Small intestine (tissue), 7 donors: ENCODE measurements at regions not wholly inside any gene's neighbourhood (a gene's known extent, or its start where the extent isn't known, plus 50 kb on each side); places are given as distances from the start of the nearest gene placed in this dataset.
"Not testable (repeated sequence)": the region's sequence is repeated elsewhere in the genome, so short reads cannot be mapped to it uniquely, and the experiment has no call there.

Experiments used
- DNase-seq, 2 donors: peaks; one replicate each; pipeline versions ENCODE4 v3.0.0 to v3.0.0-alpha.2; 2013
- FAIRE-seq: peaks from 2 replicates; lab custom pipeline; 2012; peaks lifted over from hg19 to GRCh38; lab: Jason Lieb, UNC
- H3K27ac ChIP-seq, 3 donors: one replicate each; pipeline ENCODE4 v1.5.1; 2013; ENCODE audit warnings: low read length in 2 of 3, mild to moderate bottlenecking in 2 of 3, control low read depth in 1 of 3, inconsistent platforms in 1 of 3, low read depth in 1 of 3, moderate library complexity in 1 of 3
- H3K27me3 ChIP-seq, 3 donors: one replicate each; pipeline ENCODE4 v1.6.1; 2013; ENCODE audit warnings: low read length in 3 of 3, inconsistent platforms in 1 of 3; ENCODE audit not compliant: control insufficient read depth in 3 of 3, insufficient read depth in 3 of 3
- H3K36me3 ChIP-seq, 3 donors: one replicate each; pipeline ENCODE4 v1.6.1; 2013; ENCODE audit warnings: low read length in 3 of 3, inconsistent platforms in 1 of 3, low read depth in 1 of 3, mild to moderate bottlenecking in 1 of 3, moderate library complexity in 1 of 3; ENCODE audit not compliant: control insufficient read depth in 3 of 3, insufficient read depth in 2 of 3
- H3K4me1 ChIP-seq, 3 donors: one replicate each; pipeline ENCODE4 v1.6.1; 2013; ENCODE audit warnings: low read length in 2 of 3, inconsistent platforms in 1 of 3, low read depth in 1 of 3, mild to moderate bottlenecking in 1 of 3, moderate library complexity in 1 of 3; ENCODE audit not compliant: control insufficient read depth in 3 of 3, insufficient read depth in 2 of 3
- H3K4me3 ChIP-seq, 3 donors: one replicate each; pipeline ENCODE4 v1.5.1; 2013; ENCODE audit warnings: low read length in 3 of 3, control low read depth in 1 of 3, inconsistent platforms in 1 of 3, low read depth in 1 of 3, mild to moderate bottlenecking in 1 of 3, moderate library complexity in 1 of 3
- H3K9me3 ChIP-seq, 2 donors: one replicate each; pipeline ENCODE4 v1.6.1; 2013; ENCODE audit warnings: low read depth in 1 of 2, low read length in 1 of 2; ENCODE audit not compliant: control insufficient read depth in 2 of 2, insufficient read depth in 1 of 2
- WGBS, 3 donors: extraction: QIAGEN DNeasy Blood & Tissue Kit; methylation state at CpG; one replicate each; pipeline ENCODE4 v1.1.7; 2013; 5-methylcytosine and 5-hydroxymethylcytosine counted together
- donor health status: healthy with polysubstance abuse.
- donor health status: control.
- donor health status: control.
- donor health status: Bipolar disorder and iron deficiency.
- donor health status: healthy.

- Histone ChIP-seq H3K27ac (no peak overlapping the region), H3K27me3 (peaks cover 0 to 1% (median 0%) of the 10 kb centered on the region in 3 donors), H3K4me3 (no peak overlapping the region), H3K4me1 (no peaks in the 10 kb centered on the region), H3K9me3 (no peaks in the 10 kb centered on the region), H3K36me3 (no peaks in the 10 kb centered on the region)
- FAIRE-seq (no peak), DNase-seq (no peak)
- WGBS, 3 donors = 82 to 91% (median 88%) methylated on average over 1 of the region's 1 CpG
Observed at GRCh38 chr16:51261919-51262318, 110.8 kb upstream of the SALL1 start.

- WGBS, 3 donors = 36 to 58% (median 37%) methylated on average over 3 of the region's 3 CpGs
Observed at GRCh38 chr16:51255349-51255972, 104.4 kb upstream of the SALL1 start.

GRCh38 chr16:51254390-51254789 lies 103.3 kb upstream of the SALL1 start:
- WGBS, 3 donors = 80 to 95% (median 93%) methylated on average over 5 to 7 of the region's 7 CpGs
- H3K4me3 ChIP-seq, FAIRE-seq, DNase-seq, H3K36me3 ChIP-seq, H3K27ac ChIP-seq, H3K27me3 ChIP-seq, H3K4me1 ChIP-seq: not testable (repeated sequence)
- peaks cover 0 to 15% of the 10 kb centered on the region in 2 donors for H3K9me3 ChIP-seq

More at GRCh38 chr16:51255349-51255972, 104.4 kb upstream of the SALL1 start:
- Histone ChIP-seq H3K4me1 (no peaks in the 10 kb centered on the region), H3K36me3 (no peaks in the 10 kb centered on the region), H3K9me3 (peaks cover 0 to 15% of the 10 kb centered on the region in 2 donors), H3K4me3 (no peak overlapping the region), H3K27ac (no peak overlapping the region), H3K27me3 (no peaks in the 10 kb centered on the region)
- DNase-seq (no peak), FAIRE-seq (no peak)

GRCh38 chr16:51248217-51248616 lies 97.1 kb upstream of the SALL1 start:
- H3K9me3 ChIP-seq = peaks cover 0 to 4% of the 10 kb centered on the region in 2 donors
- FAIRE-seq = no peak

GRCh38 chr16:51245658-51245995 lies 94.6 kb upstream of the SALL1 start:
- no peak for FAIRE-seq

More at GRCh38 chr16:51248217-51248616, 97.1 kb upstream of the SALL1 start:
- H3K27me3 ChIP-seq = peaks cover 0 to 27% (median 0%) of the 10 kb centered on the region in 3 donors
- 62 to 86% (median 82%) methylated on average over 3 of the region's 3 CpGs for WGBS, 3 donors
- no peak overlapping the region for H3K27ac ChIP-seq
- no peak overlapping the region for H3K4me3 ChIP-seq
- DNase-seq = no peak
- peaks cover 0 to 7% (median 0%) of the 10 kb centered on the region in 3 donors for H3K4me1 ChIP-seq
- H3K36me3 ChIP-seq = no peaks in the 10 kb centered on the region

GRCh38 chr16:51244887-51245657 lies 94.0 kb upstream of the SALL1 start:
- FAIRE-seq = no peak
- peaks cover 0 to 4% of the 10 kb centered on the region in 2 donors for H3K9me3 ChIP-seq

More at GRCh38 chr16:51245658-51245995, 94.6 kb upstream of the SALL1 start:
- Histone ChIP-seq H3K4me1 (peaks cover 0 to 7% (median 0%) of the 10 kb centered on the region in 3 donors), H3K27ac (no peak overlapping the region), H3K9me3 (peaks cover 0 to 4% of the 10 kb centered on the region in 2 donors), H3K4me3 (no peak overlapping the region), H3K27me3 (peaks cover 0 to 47% (median 2%) of the 10 kb centered on the region in 3 donors), H3K36me3 (no peaks in the 10 kb centered on the region)
- WGBS, 3 donors = 72 to 80% (median 76%) methylated on average over 3 of the region's 3 CpGs
- DNase-seq = no peak

GRCh38 chr16:51243936-51244436 lies 92.9 kb upstream of the SALL1 start:
- WGBS, 3 donors = 6 to 27% (median 19%) methylated on average over 10 of the region's 10 CpGs
- H3K27me3 ChIP-seq = peaks cover 0 to 48% (median 5%) of the 10 kb centered on the region in 3 donors
- H3K27ac ChIP-seq = no peak overlapping the region
- FAIRE-seq (no peak), DNase-seq (peak; percentile 77 to 88)
- H3K4me1 ChIP-seq = peaks cover 0 to 7% (median 0%) of the 10 kb centered on the region in 3 donors
- no peak overlapping the region for H3K4me3 ChIP-seq
- no peaks in the 10 kb centered on the region for H3K36me3 ChIP-seq
- H3K9me3 ChIP-seq = peaks cover 0 to 4% of the 10 kb centered on the region in 2 donors

More at GRCh38 chr16:51244887-51245657, 94.0 kb upstream of the SALL1 start:
- no peak overlapping the region for H3K27ac ChIP-seq
- peaks cover 0 to 47% (median 3%) of the 10 kb centered on the region in 3 donors for H3K27me3 ChIP-seq
- H3K36me3 ChIP-seq = no peaks in the 10 kb centered on the region
- 54 to 64% (median 61%) methylated on average over 24 of the region's 24 CpGs for WGBS, 3 donors
- H3K4me3 ChIP-seq = no peak overlapping the region
- peaks cover 0 to 7% (median 0%) of the 10 kb centered on the region in 3 donors for H3K4me1 ChIP-seq
- no peak for DNase-seq

GRCh38 chr16:51242296-51242994 lies 91.4 kb upstream of the SALL1 start:
- H3K36me3 ChIP-seq = no peaks in the 10 kb centered on the region
- peaks cover 0 to 4% of the 10 kb centered on the region in 2 donors for H3K9me3 ChIP-seq
- FAIRE-seq = no peak
- no peak overlapping the region for H3K4me3 ChIP-seq
- peaks cover 0 to 58% (median 6%) of the 10 kb centered on the region in 3 donors for H3K27me3 ChIP-seq
- peaks cover 0 to 7% (median 0%) of the 10 kb centered on the region in 3 donors for H3K4me1 ChIP-seq
- no peak overlapping the region for H3K27ac ChIP-seq
- 56 to 78% (median 63%) methylated on average over 3 of the region's 3 CpGs for WGBS, 3 donors
- DNase-seq = no peak
